WERI-Rb-1 (cell line): ENCODE measurements at regions not wholly inside any gene's neighbourhood (a gene's known extent, or its start where the extent isn't known, plus 50 kb on each side); places are given as distances from the start of the nearest gene placed in this dataset.

ENCODE experiments used
- DNase-seq: peaks from one replicate; pipeline ENCODE4 v3.0.0-alpha.2; 2020
- H3K27ac ChIP-seq: fragments of 250-450 bp; sonication (Bioruptor Pico); 2 replicates; pipeline ENCODE4 v1.5.1; 2020; ENCODE audit warnings: mild to moderate bottlenecking, moderate library complexity
- H3K27me3 ChIP-seq: fragments of 250-450 bp; sonication (Bioruptor Pico); 2 replicates; pipeline ENCODE4 v1.5.1; 2021; ENCODE audit warnings: mild to moderate bottlenecking, low read depth, moderate library complexity; ENCODE audit not compliant: insufficient read depth, severe bottlenecking
- H3K36me3 ChIP-seq: fragments of 250-450 bp; sonication (Bioruptor Pico); 2 replicates; pipeline ENCODE4 v1.5.1; 2020; ENCODE audit warnings: mild to moderate bottlenecking, moderate library complexity
- H3K4me3 ChIP-seq: 2 replicates; pipeline ENCODE4 v1.5.1; 2011; ENCODE audit warnings: low read depth, mild to moderate bottlenecking, control low read depth, low read length
- H3K9me3 ChIP-seq: fragments of 250-450 bp; sonication (Bioruptor Pico); 2 replicates; pipeline ENCODE4 v1.5.1; 2021; ENCODE audit warnings: mild to moderate bottlenecking, moderate library complexity; ENCODE audit not compliant: severe bottlenecking
- CTCF ChIP-seq: IDR thresholded peaks from 2 replicates; pipeline ENCODE4 v1.5.1; 2011; ENCODE audit warnings: low read depth, mild to moderate bottlenecking, control low read depth, inconsistent platforms, low read length

- TF ChIP-seq CTCF = no peak
- no peaks in the 10 kb centered on the region for H3K9me3 ChIP-seq
- DNase-seq = no peak
These were observed 175.8 kb downstream of the C16orf95 start for GRCh38 chr16:87141402-87141801.

GRCh38 chr16:87143661-87144121, 173.5 kb downstream of the C16orf95 start:
- no peak overlapping the region for H3K27ac ChIP-seq
- no peaks in the 10 kb centered on the region for H3K36me3 ChIP-seq
- no peak overlapping the region for H3K4me3 ChIP-seq

More at GRCh38 chr16:87141402-87141801, 175.8 kb downstream of the C16orf95 start:
- no peaks in the 10 kb centered on the region for H3K36me3 ChIP-seq
- H3K27me3 ChIP-seq = no peaks in the 10 kb centered on the region
- no peak overlapping the region for H3K27ac ChIP-seq
- no peak overlapping the region for H3K4me3 ChIP-seq

GRCh38 chr16:87144232-87144631, 173.0 kb downstream of the C16orf95 start:
- Histone ChIP-seq H3K27me3 (no peaks in the 10 kb centered on the region), H3K4me3 (no peak overlapping the region), H3K27ac (no peak overlapping the region), H3K9me3 (no peaks in the 10 kb centered on the region), H3K36me3 (no peaks in the 10 kb centered on the region)
- no peak for TF ChIP-seq CTCF
- DNase-seq = no peak

More at GRCh38 chr16:87143661-87144121, 173.5 kb downstream of the C16orf95 start:
- no peaks in the 10 kb centered on the region for H3K27me3 ChIP-seq
- no peak for DNase-seq
- no peak for TF ChIP-seq CTCF
- no peaks in the 10 kb centered on the region for H3K9me3 ChIP-seq

GRCh38 chr16:87145181-87146176, 171.7 kb downstream of the C16orf95 start:
- no peaks in the 10 kb centered on the region for H3K9me3 ChIP-seq
- no peaks in the 10 kb centered on the region for H3K27me3 ChIP-seq
- no peak overlapping the region for H3K27ac ChIP-seq
- TF ChIP-seq CTCF = no peak
- DNase-seq = no peak
- no peak overlapping the region for H3K4me3 ChIP-seq
- no peaks in the 10 kb centered on the region for H3K36me3 ChIP-seq

GRCh38 chr16:87146676-87147075, 170.5 kb downstream of the C16orf95 start:
- no peaks in the 10 kb centered on the region for H3K36me3 ChIP-seq
- no peak overlapping the region for H3K27ac ChIP-seq
- no peak for TF ChIP-seq CTCF
- H3K9me3 ChIP-seq = no peaks in the 10 kb centered on the region
- H3K27me3 ChIP-seq = no peaks in the 10 kb centered on the region
- DNase-seq = no peak
- no peak overlapping the region for H3K4me3 ChIP-seq
